ENCODE measurements at regions not wholly inside any gene's neighbourhood (a gene's known extent, or its start where the extent isn't known, plus 50 kb on each side); places are given as distances from the start of the nearest gene placed in this dataset.

DNA sequence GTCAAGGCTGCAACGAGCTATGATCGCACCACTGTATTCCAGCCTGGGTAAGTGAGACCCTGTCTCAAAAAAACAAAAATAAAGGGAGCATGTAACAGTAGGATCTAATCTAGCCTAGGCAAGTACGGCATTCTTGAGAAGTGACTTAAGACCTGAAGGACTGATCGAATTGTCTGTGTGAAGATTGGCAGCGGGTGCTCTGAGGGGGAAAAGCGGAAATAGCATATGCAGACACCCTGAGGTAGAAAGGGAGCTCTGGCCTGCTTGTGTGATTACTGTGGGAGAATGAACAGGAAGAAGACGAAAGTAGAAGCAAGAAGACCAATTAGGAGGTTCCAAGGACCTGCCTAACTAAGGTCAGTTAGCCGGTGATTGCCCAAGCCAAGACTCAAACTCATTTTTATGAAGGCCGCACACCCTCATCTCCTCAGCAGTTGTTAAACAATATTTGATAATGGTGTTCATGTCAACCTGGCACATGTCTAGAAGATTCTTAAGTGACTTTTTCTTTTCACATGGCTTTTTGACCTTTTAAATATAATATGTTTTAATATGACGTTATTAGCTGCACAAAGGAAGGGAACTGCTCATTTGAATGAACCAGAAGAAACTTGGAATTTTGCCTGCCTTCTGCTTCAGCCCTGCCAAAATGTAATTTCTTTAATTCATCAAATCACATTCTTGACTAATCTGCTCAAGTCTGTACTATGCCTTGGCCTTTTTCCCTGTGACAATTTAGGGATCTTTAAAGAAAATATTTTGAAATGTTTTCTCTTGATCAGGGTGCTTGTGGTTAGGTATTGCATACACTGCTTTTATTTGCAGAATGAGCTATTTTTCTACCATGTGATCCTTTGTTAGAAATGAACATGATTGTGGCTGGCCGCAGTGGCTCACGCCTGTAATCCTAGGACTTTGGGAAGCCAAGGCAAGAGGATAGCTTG is 289.2 kb upstream of the DMRT1 start:
- DNase-seq: no peak

DNA sequence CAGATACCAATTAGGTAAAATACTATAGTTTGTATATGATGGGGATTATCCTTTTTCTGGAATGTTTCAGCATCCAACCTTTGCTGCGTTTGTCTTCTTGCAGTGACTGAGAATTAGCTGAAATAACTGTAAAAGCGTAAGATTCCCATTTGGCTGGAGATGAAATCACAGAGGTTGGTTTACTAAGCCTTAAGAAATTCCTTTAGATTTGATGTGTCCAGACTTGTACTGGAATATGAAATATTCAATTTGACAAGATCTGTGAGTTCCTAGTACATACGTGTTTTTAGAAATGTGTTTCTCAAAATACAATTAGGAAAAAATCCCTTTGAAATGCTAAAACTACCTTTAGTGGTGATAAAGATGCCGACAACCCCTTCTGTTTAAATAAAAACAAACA is 286.0 kb upstream of the DMRT1 start:
- no peak for DNase-seq

DNA sequence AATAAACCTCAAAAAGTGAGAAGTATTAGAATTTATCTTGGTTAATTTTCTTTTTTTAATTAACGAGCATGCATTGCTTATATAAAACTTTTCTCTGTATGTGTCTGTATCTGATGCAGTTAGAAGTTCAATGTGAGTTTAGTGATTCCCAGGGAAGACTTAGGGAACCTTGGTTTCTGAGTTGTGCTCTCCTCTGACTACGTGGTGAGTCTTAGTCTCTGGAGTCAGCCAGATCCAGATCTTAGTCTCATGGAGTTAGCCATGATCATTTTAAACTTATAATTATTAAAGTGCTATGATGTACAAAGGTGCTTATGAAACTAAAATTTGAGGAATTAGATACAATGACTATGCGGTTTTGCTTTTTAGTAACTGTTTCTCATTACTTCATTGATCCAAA is 285.3 kb upstream of the DMRT1 start:
- DNase-seq: no peak

DNA sequence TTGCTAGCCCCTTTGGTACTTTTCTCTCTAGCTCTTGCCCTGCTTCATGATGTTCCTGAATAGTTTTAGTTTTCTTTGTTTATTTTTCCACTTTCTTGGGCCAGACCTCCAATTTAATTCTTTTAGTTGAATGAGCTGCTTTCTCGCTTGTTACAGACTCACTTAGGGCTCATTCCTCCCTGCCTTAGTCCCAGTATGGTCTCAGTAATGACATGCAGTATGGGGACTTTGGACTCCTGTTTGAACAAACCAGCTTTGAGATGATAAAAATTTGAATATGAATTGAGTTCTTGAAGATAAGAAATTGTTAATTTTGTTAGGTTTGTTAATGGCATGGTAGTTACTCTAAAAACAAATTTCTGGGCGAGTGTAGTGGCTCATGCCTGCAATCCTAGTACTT is 284.8 kb upstream of the DMRT1 start:
- DNase-seq: no peak

DNA sequence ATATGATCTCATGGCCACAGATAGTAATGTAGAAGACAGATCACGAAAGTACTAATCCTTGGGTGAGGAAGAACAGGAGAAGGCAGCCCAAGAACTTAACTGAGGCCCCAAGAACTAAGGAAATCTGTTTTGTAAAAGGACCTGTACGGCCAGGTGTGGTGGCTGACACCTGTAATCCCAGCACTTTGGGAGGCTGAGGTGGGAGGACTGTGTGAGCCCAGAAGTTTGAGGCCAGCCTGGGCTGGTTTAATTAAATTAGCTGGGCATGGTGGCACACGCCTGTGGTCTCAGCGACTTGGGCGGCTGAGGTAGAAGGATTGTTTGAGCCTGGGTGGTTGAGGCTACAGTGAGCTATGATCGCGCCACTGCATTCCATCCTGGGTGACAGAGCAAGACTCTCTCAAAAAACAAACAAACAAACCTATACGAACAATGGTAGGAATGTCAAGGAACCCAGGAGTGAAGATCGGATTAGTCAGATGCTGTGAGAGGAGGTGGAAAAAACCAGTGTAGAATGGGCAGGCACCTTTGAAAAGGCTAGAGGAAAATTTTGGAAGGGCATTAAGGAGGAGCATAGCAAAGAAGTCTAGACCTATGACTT is 283.8 kb upstream of the DMRT1 start:
- no peak for DNase-seq

DNA sequence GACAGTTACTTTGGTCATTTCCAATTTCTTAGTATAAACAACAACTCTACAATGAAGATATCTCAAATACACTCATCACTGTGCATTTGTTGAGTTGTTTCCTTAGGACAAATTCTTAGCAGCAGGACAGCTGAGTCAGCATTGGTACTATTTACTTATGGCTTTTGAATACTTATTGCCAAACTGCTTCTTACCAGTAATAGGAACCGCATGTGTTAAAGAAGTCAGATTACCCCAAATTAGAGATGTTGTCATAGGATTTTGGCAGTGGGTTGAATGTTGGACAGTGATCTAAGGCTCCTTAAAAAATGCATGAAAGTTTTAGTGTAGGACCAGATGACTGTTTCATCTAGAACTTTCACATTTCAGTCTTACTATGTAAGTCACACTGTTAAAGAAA is 280.1 kb upstream of the DMRT1 start:
- DNase-seq: no peak

DNA sequence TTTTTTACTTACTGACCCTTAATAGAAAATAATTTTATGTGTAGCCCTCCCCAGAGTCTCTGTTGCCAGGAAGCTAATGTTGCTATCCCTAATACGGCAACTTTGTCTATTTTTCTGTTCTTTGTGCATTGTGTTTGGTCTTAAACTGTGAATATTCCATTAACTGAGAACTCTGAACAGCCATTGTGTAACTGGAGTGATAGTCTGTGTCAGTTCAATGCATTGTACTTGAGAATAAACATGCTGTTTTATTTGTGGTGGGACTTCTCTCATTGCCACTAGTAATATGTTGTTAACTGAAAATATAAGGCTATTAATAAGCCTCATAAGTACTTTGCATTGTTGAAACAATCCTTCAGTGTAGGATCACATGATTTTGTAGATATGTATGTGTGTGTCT is 278.3 kb upstream of the DMRT1 start:
- DNase-seq: no peak

DNA sequence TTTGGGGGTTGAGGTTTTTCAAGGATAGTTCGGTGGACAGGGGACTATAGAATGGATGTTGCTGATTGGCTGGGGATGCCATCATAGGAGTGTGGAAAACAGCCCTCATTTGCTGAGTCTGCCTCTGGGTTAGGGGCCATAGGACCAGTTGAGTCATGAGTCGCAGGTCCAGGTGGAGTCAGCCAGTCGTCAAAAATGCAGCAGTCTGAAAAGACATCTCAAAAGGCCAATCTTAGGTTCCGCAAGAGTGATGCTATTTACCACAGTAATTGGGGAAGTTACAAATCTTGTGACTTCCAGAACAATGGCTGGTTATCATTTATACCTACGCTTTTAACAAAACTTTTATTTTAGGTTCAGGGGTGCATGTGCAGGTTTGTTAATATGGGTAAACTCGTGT is 276.0 kb upstream of the DMRT1 start:
- no peak for DNase-seq

DNA sequence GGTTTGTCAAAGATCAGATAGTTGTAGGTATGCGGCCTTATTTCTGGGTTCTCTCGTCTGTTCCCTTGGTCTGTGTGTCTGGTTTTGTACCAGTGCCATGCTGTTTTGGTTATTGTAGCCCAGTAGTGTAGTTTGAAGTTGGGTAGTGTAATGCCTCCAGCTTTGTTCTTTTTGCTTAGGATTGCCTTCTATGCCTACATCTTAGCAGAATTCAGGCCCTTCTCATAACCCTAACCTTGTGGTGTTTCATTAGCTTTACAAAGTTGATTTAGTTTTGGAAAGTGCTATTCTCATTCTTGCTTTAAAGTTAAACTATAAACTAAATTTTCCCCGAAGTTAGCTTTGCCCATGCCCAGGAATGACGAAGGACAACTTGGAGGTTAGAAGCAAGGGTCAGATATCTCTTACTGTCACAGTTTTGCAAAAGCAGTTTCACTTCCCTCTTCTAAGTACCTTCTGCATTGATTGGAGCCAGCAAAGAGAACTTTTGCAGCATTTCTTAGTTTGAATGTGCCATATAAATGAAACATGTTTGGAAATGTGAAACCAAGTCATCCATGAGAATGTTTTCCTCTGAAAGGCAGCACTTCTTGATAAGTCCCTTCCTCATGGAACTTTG is 274.3 kb upstream of the DMRT1 start:
- no peak for DNase-seq

DNA sequence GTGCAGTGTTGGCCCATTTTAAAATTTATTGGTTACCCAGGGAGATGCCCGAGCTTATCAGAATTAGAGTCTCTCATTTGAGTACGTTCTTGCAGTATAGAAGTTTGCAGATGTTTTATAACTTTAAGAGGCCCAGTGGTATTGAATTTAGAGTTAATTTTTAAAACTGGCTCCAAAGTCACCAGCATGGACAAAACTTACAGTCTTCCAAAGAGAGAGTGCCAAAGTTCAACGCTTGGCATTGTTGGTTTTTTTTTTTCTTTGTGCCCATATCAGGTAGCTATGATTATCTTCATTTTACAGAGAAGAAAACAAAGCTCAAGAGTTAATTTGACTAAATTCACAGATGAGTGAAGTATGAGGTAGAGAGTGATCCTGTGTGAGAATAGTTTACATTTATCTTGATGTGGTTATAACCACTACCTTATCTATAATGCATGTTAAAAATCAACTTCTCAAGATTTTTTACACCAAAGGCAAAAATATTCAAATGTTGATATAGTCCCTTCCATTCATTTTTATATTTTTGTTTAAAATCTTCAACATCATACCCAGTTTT is 273.7 kb upstream of the DMRT1 start:
- no peak for DNase-seq

DNA sequence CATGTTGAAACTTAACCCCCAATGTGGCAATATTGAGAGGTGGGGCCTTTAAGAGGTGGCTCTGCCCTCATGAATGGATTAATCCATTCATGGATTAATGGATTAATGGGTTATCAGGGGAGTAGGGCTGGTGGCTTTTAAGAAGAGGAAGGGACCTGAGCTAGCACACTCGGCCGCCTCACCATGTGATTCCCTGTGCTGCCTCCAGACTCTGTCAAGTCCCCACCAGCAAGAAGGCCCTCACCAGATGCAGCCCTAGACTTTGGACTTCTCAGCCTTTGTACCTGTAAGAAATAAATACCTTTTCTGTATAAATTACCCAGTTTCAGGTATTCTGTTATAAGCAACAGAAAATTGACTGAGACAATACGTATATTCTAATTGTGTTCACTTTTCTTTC is 272.2 kb upstream of the DMRT1 start:
- no peak for DNase-seq

DNA sequence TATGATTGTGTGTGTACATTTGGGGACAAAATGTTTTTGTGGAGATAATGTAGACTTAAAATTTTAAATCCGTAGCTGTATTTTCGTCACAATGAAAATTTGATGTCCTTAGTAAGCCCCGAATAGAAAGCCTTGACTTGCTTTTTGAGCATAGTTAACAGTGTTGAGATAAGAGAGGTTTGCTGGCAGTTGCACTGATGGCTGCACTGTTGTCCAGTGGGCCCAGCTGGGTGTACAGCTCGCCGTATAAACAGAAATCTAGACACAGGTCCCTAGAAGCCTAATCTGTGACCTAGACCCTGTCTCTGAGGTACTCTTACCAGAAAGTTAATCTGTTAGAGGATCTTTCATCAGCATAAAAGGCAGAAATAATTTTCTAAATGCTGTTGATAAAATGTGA is 271.3 kb upstream of the DMRT1 start:
- no peak for DNase-seq

DNA sequence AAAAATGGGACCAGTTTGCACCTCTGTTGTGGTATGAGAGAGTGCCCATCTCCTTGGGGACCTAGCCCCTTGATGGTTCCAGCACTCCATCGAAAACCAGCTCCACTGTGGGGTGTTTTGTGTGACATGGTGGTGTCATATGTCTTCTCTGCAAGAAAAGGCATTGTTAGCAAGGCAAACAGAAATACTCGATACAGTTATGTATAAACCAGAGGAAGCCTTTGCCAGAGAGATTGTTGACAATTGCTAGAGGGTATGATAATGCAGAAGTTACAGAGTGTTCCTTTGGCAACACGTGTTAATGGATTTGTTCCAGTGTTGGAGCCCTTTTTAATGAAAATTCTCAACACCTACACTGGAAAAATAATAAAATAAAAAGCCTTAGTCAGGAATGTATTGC is 270.4 kb upstream of the DMRT1 start:
- no peak for DNase-seq

DNA sequence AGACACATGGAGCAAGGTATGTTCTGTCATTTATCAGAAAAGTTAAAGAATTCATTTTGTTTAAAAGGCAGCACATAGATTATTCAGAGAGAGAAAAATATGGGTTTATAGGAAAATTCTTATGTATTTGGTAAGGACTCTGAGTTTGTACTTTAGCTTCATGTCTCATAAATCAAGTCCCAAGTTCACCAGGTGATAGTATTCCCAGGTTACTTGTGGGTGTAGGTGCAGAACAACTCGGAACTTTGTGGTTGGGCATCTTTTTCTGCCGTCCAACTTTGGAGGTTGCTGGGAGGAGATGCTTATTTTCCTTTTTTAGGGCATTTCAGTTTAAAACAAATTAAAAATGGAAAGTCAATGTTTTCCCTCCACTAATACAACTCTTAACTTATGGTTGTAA is 269.8 kb upstream of the DMRT1 start:
- no peak for DNase-seq

DNA sequence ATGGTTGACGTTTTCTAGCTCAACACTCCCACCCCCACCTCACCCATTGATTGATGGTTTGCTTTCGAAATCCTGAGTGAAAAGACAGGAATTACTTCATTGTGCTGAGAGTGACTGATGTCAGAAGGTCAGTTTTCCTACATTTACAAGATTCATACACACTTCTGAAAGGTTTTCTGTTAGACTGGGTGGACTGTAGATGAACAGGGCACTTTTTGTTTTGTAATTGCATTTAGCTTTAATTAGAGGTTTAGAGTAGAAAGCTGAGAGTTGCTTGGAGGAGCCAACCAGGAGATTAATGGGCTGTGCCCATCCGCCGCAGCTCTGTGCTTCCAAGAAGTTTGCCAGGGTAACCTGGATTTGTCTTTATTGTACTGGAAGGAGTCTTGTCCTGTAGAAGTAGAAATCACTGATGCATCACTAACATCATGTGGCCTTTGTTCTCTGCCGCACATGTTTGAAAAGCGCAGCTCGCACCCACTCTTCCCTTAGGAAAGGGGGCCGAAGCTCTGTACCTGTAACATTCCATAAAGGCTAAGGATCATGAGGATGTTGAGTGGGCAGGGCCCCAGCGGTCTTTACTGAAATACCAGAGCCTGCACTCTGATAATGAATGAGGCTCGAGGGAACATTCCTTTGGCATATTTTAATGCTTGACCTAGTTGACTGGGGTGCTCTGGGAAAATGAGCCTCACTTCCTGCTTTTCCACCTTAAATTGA is 267.6 kb upstream of the DMRT1 start:
- no peak for DNase-seq

DNA sequence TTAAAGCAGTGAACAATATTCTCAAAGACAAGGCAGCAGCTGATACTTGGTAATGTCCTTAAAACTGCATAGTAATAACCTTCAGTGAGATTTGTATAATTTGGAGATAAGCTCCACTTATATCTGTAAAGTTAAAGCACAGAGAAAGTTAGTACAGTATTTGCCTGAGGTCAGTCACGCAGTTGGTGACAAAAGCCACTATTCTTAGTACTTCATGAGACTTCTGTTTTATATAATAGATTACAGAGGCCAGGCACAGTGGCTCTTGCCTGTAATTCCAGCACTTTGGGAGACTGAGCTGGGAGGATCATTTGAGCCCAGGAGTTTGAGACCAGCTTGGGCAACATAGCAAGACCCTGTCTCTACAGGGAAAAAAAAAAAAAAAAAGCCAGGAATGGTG is 266.4 kb upstream of the DMRT1 start:
- DNase-seq: no peak

DNA sequence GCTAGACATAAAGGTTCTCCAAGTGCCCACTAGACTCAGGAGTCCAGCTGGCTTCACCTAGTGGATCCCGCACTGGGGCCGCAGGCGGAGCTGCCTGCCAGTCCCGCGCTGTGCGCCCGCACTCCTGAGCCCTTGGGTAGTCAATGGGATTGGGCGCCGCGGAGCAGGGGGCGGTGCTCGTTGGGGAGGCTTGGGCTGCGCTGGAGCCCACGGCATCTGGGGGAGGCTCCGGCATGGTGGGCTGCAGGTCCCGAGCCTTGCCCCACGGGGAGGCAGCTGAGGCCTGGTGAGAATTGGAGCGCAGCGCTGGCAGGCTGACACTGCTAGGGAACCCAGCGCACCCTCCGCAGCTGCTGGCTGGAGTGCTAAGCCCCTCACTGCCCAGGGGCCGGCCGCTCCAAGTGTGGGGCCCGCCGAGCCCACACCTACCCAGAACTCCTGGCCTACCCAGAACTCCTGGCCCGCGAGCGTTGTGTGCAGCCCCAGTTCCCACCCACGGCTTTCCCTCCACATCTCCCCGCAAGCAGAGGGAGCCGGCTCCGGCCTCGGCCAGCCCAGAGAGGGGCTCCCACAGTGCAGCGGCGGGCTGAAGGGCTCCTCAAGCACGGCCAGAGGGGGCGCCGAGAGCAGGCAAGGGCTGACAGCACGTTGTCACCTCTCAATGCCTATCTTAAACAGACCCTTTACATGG is 260.7 kb upstream of the DMRT1 start:
- no peak for DNase-seq

DNA sequence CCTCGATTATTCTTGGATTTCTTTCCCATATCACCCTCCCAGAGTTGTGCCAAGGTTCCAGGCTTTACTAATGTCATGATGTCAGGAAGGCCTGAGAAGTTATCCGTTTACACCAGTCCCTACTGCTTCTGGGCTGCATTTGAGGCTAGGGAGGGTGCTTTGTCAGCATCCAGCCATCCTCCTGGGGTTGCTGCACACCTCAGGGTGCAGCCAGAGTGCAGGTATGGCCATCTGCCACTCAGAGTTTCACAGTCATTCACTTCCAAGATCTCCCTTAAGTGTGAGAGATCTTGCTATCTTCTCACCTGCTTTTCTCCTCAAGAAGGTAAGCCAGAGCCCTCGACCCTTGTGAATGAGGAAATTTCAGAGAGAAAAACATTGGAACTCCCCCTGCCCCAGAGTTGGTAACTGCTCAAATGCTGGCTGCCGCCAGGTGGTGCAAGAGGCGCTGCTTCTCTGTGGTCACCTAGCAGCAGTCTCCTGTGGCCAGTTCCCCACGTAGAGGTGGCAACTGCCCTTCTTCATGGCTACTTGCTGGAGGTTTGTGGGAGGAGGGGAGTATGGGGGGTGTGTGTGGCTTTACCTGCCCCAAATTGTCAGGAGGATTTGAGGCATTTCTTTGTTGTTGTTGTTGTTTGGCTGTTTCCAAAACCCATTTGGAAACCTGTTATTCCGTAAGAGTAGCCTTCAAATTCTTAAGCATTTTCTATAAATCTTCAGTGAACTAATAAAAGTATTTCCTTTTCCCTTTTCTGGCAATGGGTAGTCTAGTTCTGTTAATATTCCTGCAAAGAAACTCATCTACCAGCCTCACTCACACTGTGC is 259.6 kb upstream of the DMRT1 start:
- DNase-seq: no peak

DNA sequence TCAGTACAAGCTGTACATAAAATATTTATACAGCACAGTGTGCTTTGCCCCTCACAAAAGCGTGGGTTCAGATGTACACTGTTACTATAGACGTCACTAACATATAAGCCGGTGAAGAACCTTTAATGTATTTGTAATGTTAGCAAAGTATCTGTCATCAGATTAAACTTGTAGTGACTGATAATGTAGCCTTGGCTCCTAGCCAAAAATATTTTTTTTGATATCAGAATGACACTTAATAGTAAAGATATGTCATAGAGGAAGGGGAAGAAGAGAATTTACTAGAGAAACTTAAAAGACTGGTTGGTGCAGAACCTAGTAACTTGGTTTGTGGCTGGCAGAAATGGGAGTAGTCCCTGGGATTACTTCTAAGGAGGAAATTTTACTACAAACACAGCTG is 258.7 kb upstream of the DMRT1 start:
- no peak for DNase-seq

DNA sequence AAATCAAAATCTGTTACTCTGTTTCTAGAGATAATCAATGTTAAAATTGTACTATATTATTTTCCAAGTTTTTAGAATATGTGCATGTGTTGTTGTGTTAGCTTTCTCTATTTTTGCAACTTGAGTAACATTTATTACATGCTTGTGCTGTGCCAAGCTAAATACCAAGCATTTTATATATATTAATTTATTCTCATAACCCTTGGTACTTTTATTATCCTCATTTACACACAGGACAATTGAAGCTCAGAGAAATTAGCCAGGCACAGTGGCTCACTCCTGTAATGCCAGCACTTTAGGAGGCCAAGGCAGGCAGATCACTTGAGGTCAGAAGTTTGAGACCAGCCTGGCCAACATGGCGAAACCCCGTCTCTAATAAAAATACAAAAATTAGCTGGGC is 254.0 kb upstream of the DMRT1 start:
- no peak for DNase-seq

DNA sequence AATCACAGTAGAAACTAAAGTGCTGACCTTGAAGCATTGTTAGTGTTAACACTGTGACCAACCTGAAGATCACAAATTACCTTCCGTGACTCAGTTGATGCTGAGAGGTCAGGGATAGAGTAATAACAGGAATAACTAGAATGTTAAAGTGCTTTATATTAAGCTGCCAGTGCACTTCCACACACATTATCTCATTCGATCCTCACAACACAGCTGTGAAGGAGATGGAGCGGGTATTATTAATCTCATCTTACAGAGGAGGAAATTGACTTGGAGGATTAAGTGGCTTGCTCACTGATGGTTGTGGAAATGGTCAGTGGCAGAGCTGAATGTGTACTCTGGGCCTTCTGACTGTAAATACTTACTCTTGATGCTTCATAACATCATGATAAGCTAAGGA is 252.5 kb upstream of the DMRT1 start:
- no peak for DNase-seq

DNA sequence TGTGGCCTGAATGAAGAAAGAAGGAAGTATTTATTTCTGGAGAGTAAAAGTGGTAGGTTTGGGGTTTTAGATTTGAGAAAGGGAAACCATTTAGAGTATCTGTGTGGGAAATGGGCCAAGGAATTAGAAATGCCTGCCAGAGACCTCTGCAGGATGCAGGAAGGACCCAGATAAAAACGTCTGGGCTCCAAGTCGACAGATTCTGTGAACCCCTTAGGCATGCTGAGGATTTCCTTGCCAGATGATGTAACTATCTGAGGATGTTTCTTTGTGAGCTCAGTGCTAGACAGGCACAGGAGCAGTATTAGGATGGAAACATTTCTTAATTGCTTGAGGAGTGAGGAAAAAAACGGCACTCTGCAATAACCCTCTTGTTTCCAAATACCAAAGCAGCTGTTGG is 251.8 kb upstream of the DMRT1 start:
- DNase-seq: no peak

All from DMS53 (cell line).